Astrocyte (in vitro differentiated cells and primary cell): ENCODE measurements at regions not wholly inside any gene's neighbourhood (a gene's known extent, or its start where the extent isn't known, plus 50 kb on each side); places are given as distances from the start of the nearest gene placed in this dataset.

ENCODE experiments used
- CTCF ChIP-seq: IDR thresholded peaks from 2 replicates; pipeline ENCODE4 v1.5.1; 2011; ENCODE audit warnings: low read depth, mild to moderate bottlenecking, inconsistent platforms, low read length, moderate library complexity; ENCODE audit not compliant: insufficient read depth
- EZH2 ChIP-seq: IDR thresholded peaks from 2 replicates; pipeline ENCODE4 v1.6.1; 2012; ENCODE audit warnings: mild to moderate bottlenecking, low read length, inconsistent platforms; ENCODE audit not compliant: insufficient read depth

DNA sequence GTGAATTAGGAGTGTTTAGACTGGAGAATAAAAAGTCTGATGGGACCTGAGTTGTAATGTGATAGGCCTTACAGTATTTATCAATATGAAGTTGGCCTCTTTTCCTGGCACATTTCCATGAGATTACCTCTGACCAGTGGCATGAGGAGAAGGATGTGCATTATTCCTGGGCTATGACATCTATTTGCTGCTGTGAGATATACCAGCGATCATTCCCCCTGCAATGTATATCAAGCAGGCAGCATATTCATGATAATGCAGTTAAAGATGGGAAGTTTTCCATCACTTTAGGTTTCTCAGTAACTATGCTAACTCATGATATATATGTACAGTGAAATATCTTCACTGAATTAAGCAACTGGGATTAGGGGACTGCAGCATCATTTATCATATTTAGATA is 142.8 kb upstream of the MBL2 start:
- TF ChIP-seq EZH2 (no peak), CTCF (no peak)
